ENCODE measurements at regions not wholly inside any gene's neighbourhood (a gene's known extent, or its start where the extent isn't known, plus 50 kb on each side); places are given as distances from the start of the nearest gene placed in this dataset.

DNA sequence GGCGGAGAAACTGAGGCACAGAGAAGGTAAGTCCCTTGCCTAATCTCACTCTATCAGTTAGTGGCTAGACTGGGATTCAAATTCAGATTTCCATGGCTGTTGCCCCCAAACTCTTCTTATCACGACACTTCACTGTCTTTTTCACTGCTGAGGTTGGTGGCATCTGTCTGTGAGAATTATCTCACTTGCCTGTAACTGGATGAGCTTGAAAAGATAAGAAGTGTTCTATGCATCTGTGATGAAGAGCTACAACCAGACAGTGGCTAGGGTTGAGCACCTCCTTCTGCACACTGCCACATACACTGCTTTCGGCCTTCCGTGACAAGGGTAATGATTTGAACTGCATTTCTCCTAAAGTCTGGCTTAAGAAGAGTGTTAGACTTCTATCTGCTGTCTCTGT lies 107.9 kb upstream of the TEX13D start:
- no peak for DNase-seq (ENCODE audit: extremely low read depth, low read depth)
- TF ChIP-seq, protein P1, sequence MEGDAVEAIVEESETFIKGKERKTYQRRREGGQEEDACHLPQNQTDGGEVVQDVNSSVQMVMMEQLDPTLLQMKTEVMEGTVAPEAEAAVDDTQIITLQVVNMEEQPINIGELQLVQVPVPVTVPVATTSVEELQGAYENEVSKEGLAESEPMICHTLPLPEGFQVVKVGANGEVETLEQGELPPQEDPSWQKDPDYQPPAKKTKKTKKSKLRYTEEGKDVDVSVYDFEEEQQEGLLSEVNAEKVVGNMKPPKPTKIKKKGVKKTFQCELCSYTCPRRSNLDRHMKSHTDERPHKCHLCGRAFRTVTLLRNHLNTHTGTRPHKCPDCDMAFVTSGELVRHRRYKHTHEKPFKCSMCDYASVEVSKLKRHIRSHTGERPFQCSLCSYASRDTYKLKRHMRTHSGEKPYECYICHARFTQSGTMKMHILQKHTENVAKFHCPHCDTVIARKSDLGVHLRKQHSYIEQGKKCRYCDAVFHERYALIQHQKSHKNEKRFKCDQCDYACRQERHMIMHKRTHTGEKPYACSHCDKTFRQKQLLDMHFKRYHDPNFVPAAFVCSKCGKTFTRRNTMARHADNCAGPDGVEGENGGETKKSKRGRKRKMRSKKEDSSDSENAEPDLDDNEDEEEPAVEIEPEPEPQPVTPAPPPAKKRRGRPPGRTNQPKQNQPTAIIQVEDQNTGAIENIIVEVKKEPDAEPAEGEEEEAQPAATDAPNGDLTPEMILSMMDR (IDR thresholded peaks at IDR 0.05; ENCODE audit: low read depth, low read length) = no peak

DNA sequence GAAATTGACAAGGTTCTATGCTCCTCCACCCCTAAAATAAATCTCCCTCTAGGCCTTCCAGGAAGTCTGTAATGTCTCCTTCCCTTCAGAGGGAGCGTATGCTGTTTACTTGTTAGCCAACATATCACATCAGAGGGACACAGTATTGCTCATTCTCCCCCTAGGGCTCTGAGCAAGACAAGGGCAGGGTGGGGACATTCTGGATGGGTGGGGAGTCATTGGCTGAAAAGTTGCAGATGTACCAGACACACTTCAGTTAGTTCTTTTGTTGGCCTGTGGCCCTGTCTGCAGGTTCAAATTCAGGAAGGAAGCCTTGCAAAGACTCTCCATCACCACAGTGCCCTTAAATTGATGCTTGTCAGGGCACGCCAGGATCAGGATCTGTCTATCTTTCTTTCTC lies 106.3 kb upstream of the TEX13D start:
- TF ChIP-seq, protein P1 (IDR thresholded peaks at IDR 0.05; ENCODE audit: low read depth, low read length) = no peak
- no peak for DNase-seq (ENCODE audit: extremely low read depth, low read depth)

DNA sequence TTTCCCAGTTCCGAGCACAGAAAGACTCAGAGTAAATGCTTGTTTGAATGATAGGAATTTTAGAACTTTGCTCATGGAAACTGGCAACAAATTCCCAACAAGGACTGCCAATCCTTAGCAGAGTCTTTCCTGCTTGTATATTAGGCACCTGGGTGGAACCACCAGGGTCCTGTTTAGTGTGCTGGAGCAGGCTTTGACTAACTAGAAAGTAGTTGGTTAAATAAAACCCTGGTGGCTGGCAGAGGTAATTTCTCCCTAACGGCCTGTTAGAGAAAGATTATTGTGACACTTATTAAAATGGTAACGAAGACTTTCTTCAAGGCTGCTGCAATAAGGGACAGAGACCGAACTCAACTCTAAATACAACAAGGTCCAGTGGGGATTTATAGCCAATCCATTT lies 103.6 kb upstream of the TEX13D start:
- no peak for DNase-seq (ENCODE audit: extremely low read depth, low read depth)
- TF ChIP-seq, protein P1 (IDR thresholded peaks at IDR 0.05; ENCODE audit: low read depth, low read length) = no peak

DNA sequence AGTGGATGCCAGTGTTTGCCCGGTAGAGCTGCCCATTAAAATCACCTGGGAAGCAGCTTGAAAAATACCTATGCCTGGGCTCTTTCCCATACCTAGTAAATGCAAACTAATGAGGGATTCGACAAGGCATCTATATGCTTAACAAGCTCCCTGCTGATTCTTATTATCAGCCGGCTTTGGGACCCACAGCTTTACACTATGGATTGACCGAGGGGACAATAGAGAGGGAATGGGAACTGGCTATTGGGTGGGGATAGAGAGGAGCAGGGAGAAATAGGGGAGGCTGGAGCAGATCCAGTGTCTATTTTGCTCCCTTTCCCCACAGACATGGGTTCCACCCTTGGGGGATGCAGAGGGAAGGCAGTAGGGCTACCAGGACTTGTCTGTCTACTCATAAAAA lies 103.1 kb upstream of the TEX13D start:
- TF ChIP-seq, protein P1 (IDR thresholded peaks at IDR 0.05; ENCODE audit: low read depth, low read length) = no peak
- DNase-seq (ENCODE audit: extremely low read depth, low read depth) = no peak

DNA sequence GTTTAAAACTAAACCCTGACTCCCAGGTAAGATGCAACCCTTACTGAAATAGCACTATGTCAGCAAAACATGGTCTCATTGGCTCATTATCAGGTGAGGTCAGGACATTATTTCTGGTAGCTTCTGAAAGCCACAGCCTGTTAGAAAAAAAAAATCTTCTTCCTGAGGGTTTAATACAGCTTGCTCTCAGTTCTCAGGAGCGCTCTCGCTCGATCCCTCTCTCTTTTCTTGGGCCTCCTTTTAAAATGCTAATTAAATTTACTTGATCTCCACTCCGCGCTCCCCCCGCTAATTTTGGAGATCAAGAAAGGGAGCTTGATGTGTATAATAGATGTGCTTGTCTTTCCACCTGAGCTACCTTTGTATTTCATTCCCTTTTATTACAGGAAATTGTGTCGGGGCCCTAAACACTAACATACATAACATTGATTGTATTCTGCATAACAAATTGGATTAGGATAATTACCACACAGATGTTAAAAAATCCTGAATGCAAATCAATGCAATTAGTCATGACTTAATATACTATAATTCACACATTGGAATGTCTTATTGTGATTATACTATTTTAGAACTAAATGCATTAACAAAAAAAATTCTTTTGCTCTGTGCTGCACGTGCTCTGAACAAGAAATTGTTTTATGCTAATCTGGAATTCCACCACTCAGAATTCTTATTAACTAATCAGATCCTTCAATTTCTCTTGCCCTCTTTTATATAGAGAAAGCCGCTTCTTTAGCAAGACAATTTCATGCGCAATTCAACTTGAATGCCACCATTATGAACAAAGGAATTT lies 101.6 kb upstream of the TEX13D start:
- DNase-seq (ENCODE audit: extremely low read depth, low read depth) = no peak
- TF ChIP-seq, protein P1 (IDR thresholded peaks at IDR 0.05; ENCODE audit: low read depth, low read length) = no peak

DNA sequence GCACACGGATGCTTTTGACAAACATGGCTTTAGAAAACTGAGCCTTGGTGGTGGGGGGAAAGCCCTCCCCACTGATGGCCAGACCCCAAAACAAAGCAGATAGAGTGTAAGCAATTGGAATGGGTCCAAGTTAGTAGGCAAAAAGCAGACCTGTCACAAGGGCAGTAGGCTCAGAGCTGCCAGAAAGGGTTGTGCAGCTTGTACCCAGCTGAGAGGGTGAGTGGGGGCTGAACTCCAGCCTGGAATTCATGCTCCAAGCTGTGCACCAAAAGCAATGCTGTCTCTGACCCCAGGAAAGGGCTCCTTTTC lies 101.1 kb upstream of the TEX13D start:
- DNase-seq (ENCODE audit: extremely low read depth, low read depth) = no peak

DNA sequence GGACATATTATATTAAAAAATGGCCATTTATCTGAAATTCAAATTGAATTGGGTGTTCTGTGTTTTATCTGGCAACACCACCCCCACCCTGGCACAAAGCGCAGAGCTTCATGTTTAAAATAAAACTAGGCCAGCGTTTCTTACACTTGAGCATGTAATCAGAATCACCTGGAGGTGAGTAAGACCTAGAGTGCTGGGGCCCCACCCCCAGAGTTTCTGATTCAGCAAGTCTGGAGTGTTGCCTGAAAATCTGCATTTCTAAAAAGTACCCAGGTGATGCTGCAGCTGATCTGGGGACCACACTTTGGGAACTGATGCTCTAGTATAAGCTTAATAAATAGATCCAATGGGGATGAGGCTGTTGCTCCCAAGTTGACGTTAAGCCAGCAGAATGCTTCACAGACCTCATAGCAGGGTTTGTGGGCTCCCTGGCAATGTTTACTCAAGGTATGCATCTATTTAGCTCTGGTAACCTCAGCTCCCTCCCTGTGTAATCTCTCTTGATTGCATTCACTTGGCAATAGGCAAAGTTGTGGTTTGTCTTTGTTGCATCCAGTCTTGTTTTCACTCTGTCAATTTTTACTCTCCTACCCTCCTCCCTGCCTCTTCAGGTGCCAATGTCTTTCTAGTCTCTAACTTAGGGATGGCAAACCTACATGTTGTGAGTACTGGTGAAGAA lies 99.8 kb upstream of the TEX13D start:
- TF ChIP-seq, protein P1 (IDR thresholded peaks at IDR 0.05; ENCODE audit: low read depth, low read length) = no peak
- DNase-seq (ENCODE audit: extremely low read depth, low read depth) = no peak

More for the DNA sequence above, 101.1 kb upstream of the TEX13D start:
- TF ChIP-seq, protein P1 (IDR thresholded peaks at IDR 0.05; ENCODE audit: low read depth, low read length) = no peak

All from AG09319 (cell line).